ENCODE measurements at regions not wholly inside any gene's neighbourhood (a gene's known extent, or its start where the extent isn't known, plus 50 kb on each side); places are given as distances from the start of the nearest gene placed in this dataset.

GRCh38 chr15:96237002-96237401 is 93.5 kb upstream of the NR2F2 start:
- Histone ChIP-seq H3K27ac (replicated peaks) (no peak overlapping the region), H3K27me3 (ENCODE audit: insufficient read depth, poor library complexity, severe bottlenecking) (no peaks in the 10 kb centered on the region), H3K4me3 (replicated peaks; ENCODE audit: insufficient read depth, low read length) (no peak overlapping the region)
- no peak for DNase-seq (ENCODE audit: low read depth in 1 of 2, low spot score in 1 of 2)
- TF ChIP-seq REST (IDR thresholded peaks at IDR 0.05; ENCODE audit: insufficient replicate concordance, low read depth) (no peak), CTCF (IDR thresholded peaks at IDR 0.05; ENCODE audit: insufficient read depth, low read length) (no peak), GABPA (IDR thresholded peaks at IDR 0.05; ENCODE audit: low read depth) (no peak), SPI1 (IDR thresholded peaks at IDR 0.05; ENCODE audit: borderline replicate concordance, low read depth) (no peak), POLR2AphosphoS5 (IDR thresholded peaks at IDR 0.05; ENCODE audit: low read depth) (no peak)

- no peak overlapping the region for H3K4me3 ChIP-seq (replicated peaks; ENCODE audit: insufficient read depth, low read length)
- TF ChIP-seq POLR2AphosphoS5 (IDR thresholded peaks at IDR 0.05; ENCODE audit: low read depth) (no peak), GABPA (IDR thresholded peaks at IDR 0.05; ENCODE audit: low read depth) (no peak), CTCF (IDR thresholded peaks at IDR 0.05; ENCODE audit: insufficient read depth, low read length) (no peak), SPI1 (IDR thresholded peaks at IDR 0.05; ENCODE audit: borderline replicate concordance, low read depth) (no peak), REST (IDR thresholded peaks at IDR 0.05; ENCODE audit: insufficient replicate concordance, low read depth) (no peak)
Observed at GRCh38 chr15:96242761-96243160, 87.7 kb upstream of the NR2F2 start.

GRCh38 chr15:96243701-96244100 is 86.8 kb upstream of the NR2F2 start:
- no peaks in the 10 kb centered on the region for H3K27me3 ChIP-seq (ENCODE audit: insufficient read depth, poor library complexity, severe bottlenecking)
- no peak overlapping the region for H3K4me3 ChIP-seq (replicated peaks; ENCODE audit: insufficient read depth, low read length)
- H3K27ac ChIP-seq (replicated peaks) = no peak overlapping the region
- DNase-seq (ENCODE audit: low read depth in 1 of 2, low spot score in 1 of 2) = no peak
- TF ChIP-seq CTCF (IDR thresholded peaks at IDR 0.05; ENCODE audit: insufficient read depth, low read length) (no peak), POLR2AphosphoS5 (IDR thresholded peaks at IDR 0.05; ENCODE audit: low read depth) (no peak), REST (IDR thresholded peaks at IDR 0.05; ENCODE audit: insufficient replicate concordance, low read depth) (no peak), SPI1 (IDR thresholded peaks at IDR 0.05; ENCODE audit: borderline replicate concordance, low read depth) (no peak), GABPA (IDR thresholded peaks at IDR 0.05; ENCODE audit: low read depth) (no peak)

More at GRCh38 chr15:96242761-96243160, 87.7 kb upstream of the NR2F2 start:
- H3K27me3 ChIP-seq (ENCODE audit: insufficient read depth, poor library complexity, severe bottlenecking) = no peaks in the 10 kb centered on the region
- H3K27ac ChIP-seq (replicated peaks) = no peak overlapping the region
- DNase-seq (ENCODE audit: low read depth in 1 of 2, low spot score in 1 of 2) = no peak
